ENCODE measurements at regions not wholly inside any gene's neighbourhood (a gene's known extent, or its start where the extent isn't known, plus 50 kb on each side); places are given as distances from the start of the nearest gene placed in this dataset.

- no peak for DNase-seq
These were observed 80.6 kb upstream of the PAK5 start for GRCh38 chr20:9919271-9920014.

- no peak for DNase-seq
These were observed 79.5 kb upstream of the PAK5 start for GRCh38 chr20:9918348-9918747.

- no peak for DNase-seq
These were observed 77.9 kb upstream of the PAK5 start for GRCh38 chr20:9916761-9917160.

GRCh38 chr20:9912858-9913434, 74.1 kb upstream of the PAK5 start:
- peak in 35 of 51 donors; percentile 1 to 81 (median 13) for DNase-seq

- DNase-seq = no peak
These were observed 73.4 kb upstream of the PAK5 start for GRCh38 chr20:9912290-9912689.

GRCh38 chr20:9911519-9911918, 72.6 kb upstream of the PAK5 start:
- no peak for DNase-seq

- no peak for DNase-seq
These were observed 70.3 kb upstream of the PAK5 start for GRCh38 chr20:9909167-9909566.

- DNase-seq = peak in 1 of 51 donors; percentile 2
These were observed 64.3 kb upstream of the PAK5 start for GRCh38 chr20:9903048-9903655.

- DNase-seq = no peak
These were observed 50.5 kb upstream of the PAK5 start for GRCh38 chr20:9889270-9889981.
